ENCODE measurements at regions not wholly inside any gene's neighbourhood (a gene's known extent, or its start where the extent isn't known, plus 50 kb on each side); places are given as distances from the start of the nearest gene placed in this dataset.

- POLR2A ChIA-PET = no interaction called here
- H3K9me3 Mint-ChIP-seq = no peaks in the 10 kb centered on the region
- no peak for DNase-seq
- no peak overlapping the region for H3K4me3 Mint-ChIP-seq
- H3K27ac Mint-ChIP-seq = no peak overlapping the region
- CTCF ChIA-PET = no interaction called here
- H3K36me3 Mint-ChIP-seq (ENCODE audit: low read depth) = no peaks in the 10 kb centered on the region
- no peaks in the 10 kb centered on the region for H3K27me3 Mint-ChIP-seq
- peaks cover 3% of the 10 kb centered on the region for H3K4me1 Mint-ChIP-seq
These were observed 478.6 kb upstream of the C9orf72 start for GRCh38 chr9:28051559-28052503.

GRCh38 chr9:28053096-28053777, 480.0 kb upstream of the C9orf72 start:
- H3K9me3 Mint-ChIP-seq = no peaks in the 10 kb centered on the region
- POLR2A ChIA-PET = no interaction called here
- CTCF ChIA-PET = no interaction called here

GRCh38 chr9:28056006-28056405, 482.7 kb upstream of the C9orf72 start:
- Mint-ChIP-seq H3K36me3 (ENCODE audit: low read depth) (no peaks in the 10 kb centered on the region), H3K4me1 (no peaks in the 10 kb centered on the region), H3K27ac (no peak overlapping the region), H3K4me3 (no peak overlapping the region), H3K27me3 (no peaks in the 10 kb centered on the region), H3K9me3 (no peaks in the 10 kb centered on the region)
- ChIA-PET CTCF (no interaction called here), POLR2A (no interaction called here)
- DNase-seq = no peak

More at GRCh38 chr9:28053096-28053777, 480.0 kb upstream of the C9orf72 start:
- Mint-ChIP-seq H3K36me3 (ENCODE audit: low read depth) (no peaks in the 10 kb centered on the region), H3K27ac (no peak overlapping the region), H3K4me1 (peaks cover 3% of the 10 kb centered on the region), H3K27me3 (no peaks in the 10 kb centered on the region), H3K4me3 (no peak overlapping the region)
- DNase-seq = no peak

GRCh38 chr9:28056466-28056865, 483.2 kb upstream of the C9orf72 start:
- no peak overlapping the region for H3K4me3 Mint-ChIP-seq
- no peak for DNase-seq

GRCh38 chr9:28059192-28059591, 485.9 kb upstream of the C9orf72 start:
- ChIA-PET POLR2A (no interaction called here), CTCF (no interaction called here)
- no peak for DNase-seq
- no peaks in the 10 kb centered on the region for H3K9me3 Mint-ChIP-seq
- no peaks in the 10 kb centered on the region for H3K36me3 Mint-ChIP-seq (ENCODE audit: low read depth)
- no peaks in the 10 kb centered on the region for H3K27me3 Mint-ChIP-seq
- H3K4me3 Mint-ChIP-seq = no peak overlapping the region
- H3K27ac Mint-ChIP-seq = no peak overlapping the region
- H3K4me1 Mint-ChIP-seq = no peaks in the 10 kb centered on the region

More at GRCh38 chr9:28056466-28056865, 483.2 kb upstream of the C9orf72 start:
- no peaks in the 10 kb centered on the region for H3K9me3 Mint-ChIP-seq
- CTCF ChIA-PET = no interaction called here
- POLR2A ChIA-PET = no interaction called here
- H3K27ac Mint-ChIP-seq = no peak overlapping the region
- H3K36me3 Mint-ChIP-seq (ENCODE audit: low read depth) = no peaks in the 10 kb centered on the region
- no peaks in the 10 kb centered on the region for H3K27me3 Mint-ChIP-seq
- H3K4me1 Mint-ChIP-seq = no peaks in the 10 kb centered on the region

- Mint-ChIP-seq H3K27me3 (no peaks in the 10 kb centered on the region), H3K27ac (no peak overlapping the region), H3K36me3 (ENCODE audit: low read depth) (no peaks in the 10 kb centered on the region), H3K4me3 (no peak overlapping the region), H3K4me1 (no peaks in the 10 kb centered on the region), H3K9me3 (no peaks in the 10 kb centered on the region)
- no peak for DNase-seq
- CTCF ChIA-PET = interaction anchor here (0.6 kb wide), 1 partner anchor 620 kb away, joined by 3 read pairs; no protein-coding TSS in a partner anchor
- POLR2A ChIA-PET = no interaction called here
These were observed 491.0 kb upstream of the C9orf72 start for GRCh38 chr9:28064241-28064815.

- no peak for DNase-seq
- Mint-ChIP-seq H3K4me3 (no peak overlapping the region), H3K36me3 (ENCODE audit: low read depth) (no peaks in the 10 kb centered on the region), H3K4me1 (no peaks in the 10 kb centered on the region), H3K27me3 (no peaks in the 10 kb centered on the region), H3K9me3 (no peaks in the 10 kb centered on the region), H3K27ac (no peak overlapping the region)
- CTCF ChIA-PET = no interaction called here
- POLR2A ChIA-PET = no interaction called here
These were observed 500.0 kb upstream of the C9orf72 start for GRCh38 chr9:28073270-28073669.

GRCh38 chr9:28079677-28080076, 506.4 kb upstream of the C9orf72 start:
- H3K9me3 Mint-ChIP-seq = no peaks in the 10 kb centered on the region
- H3K27ac Mint-ChIP-seq = no peak overlapping the region
- H3K4me1 Mint-ChIP-seq = no peaks in the 10 kb centered on the region
- H3K27me3 Mint-ChIP-seq = no peaks in the 10 kb centered on the region
- ChIA-PET CTCF (no interaction called here), POLR2A (no interaction called here)
- H3K4me3 Mint-ChIP-seq = no peak overlapping the region
- H3K36me3 Mint-ChIP-seq (ENCODE audit: low read depth) = no peaks in the 10 kb centered on the region
- DNase-seq = no peak

GRCh38 chr9:28082671-28083070, 509.4 kb upstream of the C9orf72 start:
- DNase-seq = no peak
- Mint-ChIP-seq H3K36me3 (ENCODE audit: low read depth) (no peaks in the 10 kb centered on the region), H3K9me3 (no peaks in the 10 kb centered on the region), H3K4me3 (no peak overlapping the region), H3K4me1 (no peaks in the 10 kb centered on the region), H3K27ac (no peak overlapping the region), H3K27me3 (no peaks in the 10 kb centered on the region)
- ChIA-PET POLR2A (no interaction called here), CTCF (no interaction called here)

- Mint-ChIP-seq H3K36me3 (ENCODE audit: low read depth) (no peaks in the 10 kb centered on the region), H3K27ac (no peak overlapping the region), H3K27me3 (no peaks in the 10 kb centered on the region), H3K4me3 (no peak overlapping the region), H3K9me3 (no peaks in the 10 kb centered on the region), H3K4me1 (no peaks in the 10 kb centered on the region)
- POLR2A ChIA-PET = interaction anchor here (0.5 kb wide), 1 partner anchor 8 kb away, joined by 10 read pairs; no protein-coding TSS in a partner anchor
- CTCF ChIA-PET = no interaction called here
- DNase-seq = no peak
These were observed 513.6 kb upstream of the C9orf72 start for GRCh38 chr9:28086881-28087280.

GRCh38 chr9:28092981-28093936, 520.0 kb upstream of the C9orf72 start:
- no peak for DNase-seq
- Mint-ChIP-seq H3K4me1 (no peaks in the 10 kb centered on the region), H3K36me3 (ENCODE audit: low read depth) (no peaks in the 10 kb centered on the region), H3K27ac (no peak overlapping the region), H3K4me3 (no peak overlapping the region), H3K27me3 (no peaks in the 10 kb centered on the region), H3K9me3 (no peaks in the 10 kb centered on the region)
- ChIA-PET POLR2A (no interaction called here), CTCF (no interaction called here)

GRCh38 chr9:28101509-28101908, 528.2 kb upstream of the C9orf72 start:
- no peaks in the 10 kb centered on the region for H3K36me3 Mint-ChIP-seq (ENCODE audit: low read depth)
- H3K4me1 Mint-ChIP-seq = no peaks in the 10 kb centered on the region
- H3K9me3 Mint-ChIP-seq = no peaks in the 10 kb centered on the region
- H3K4me3 Mint-ChIP-seq = no peak overlapping the region
- ChIA-PET CTCF (no interaction called here), POLR2A (no interaction called here)
- no peak for DNase-seq
- H3K27ac Mint-ChIP-seq = no peak overlapping the region
- H3K27me3 Mint-ChIP-seq = no peaks in the 10 kb centered on the region

Data from activated CD4-positive, alpha-beta T cell treated with anti-CD3 and anti-CD28 coated beads, Interleukin-2, amount 10 ng/mL, durations not matched to agents 7 days and 5 days (primary cell).